Lower lobe of right lung (tissue), 2 donors: ENCODE measurements at regions not wholly inside any gene's neighbourhood (a gene's known extent, or its start where the extent isn't known, plus 50 kb on each side); places are given as distances from the start of the nearest gene placed in this dataset.

Experiments used
- ATAC-seq, 2 donors: fragments of 200-7000 bp; cut with Tn5 transposase; one replicate each; pipeline ENCODE4 v1.9.1; 2020 to 2022; ENCODE audit warnings: mild to moderate bottlenecking in 2 of 2, moderate library complexity in 2 of 2
- DNase-seq: peaks from one replicate; pipeline ENCODE4 v3.0.0-alpha.2; 2020
- H3K27ac ChIP-seq: fragments of 200-600 bp; one replicate; pipeline ENCODE4 v1.8.0; 2022
- H3K27me3 ChIP-seq: fragments of 200-600 bp; one replicate; pipeline ENCODE4 v1.8.0; 2022; ENCODE audit warnings: low read depth
- H3K36me3 ChIP-seq: fragments of 200-600 bp; one replicate; pipeline ENCODE4 v1.8.0; 2022; ENCODE audit warnings: mild to moderate bottlenecking
- H3K4me1 ChIP-seq: fragments of 200-600 bp; one replicate; pipeline ENCODE4 v1.8.0; 2022
- H3K4me3 ChIP-seq: fragments of 200-600 bp; one replicate; pipeline ENCODE4 v1.8.0; 2022; ENCODE audit warnings: mild to moderate bottlenecking
- H3K9me3 ChIP-seq: fragments of 200-600 bp; one replicate; pipeline ENCODE4 v1.8.0; 2022
- CTCF ChIP-seq: fragments of 200-600 bp; IDR thresholded peaks from one replicate; pipeline ENCODE4 v1.8.0; 2022; ENCODE audit warnings: antibody characterized with exemption, mild to moderate bottlenecking
- intact Hi-C: fragments of 100-400 bp; cut with DNase I; formaldehyde crosslinking; loops from one replicate; pipeline ENCODE4 v1.11.0; 2022
- donor health status: DM: no; HTN: yes; CAD: no; lungs with severe emphysema.

- TF ChIP-seq CTCF: peak; percentile 71
- Histone ChIP-seq H3K27ac (no peak overlapping the region), H3K4me1 (no peaks in the 10 kb centered on the region), H3K9me3 (no peaks in the 10 kb centered on the region), H3K27me3 (no peaks in the 10 kb centered on the region), H3K4me3 (no peak overlapping the region), H3K36me3 (no peaks in the 10 kb centered on the region)
- intact Hi-C loops: loop anchor here (5.0 kb wide), 1 partner anchor 248 kb away; no protein-coding TSS in a partner anchor
- DNase-seq (no peak), ATAC-seq (peak; percentile 78 to 95)
Observed at GRCh38 chr21:16330082-16330907, 600.5 kb downstream of the USP25 start.

- H3K27me3 ChIP-seq: no peaks in the 10 kb centered on the region
- no peaks in the 10 kb centered on the region for H3K36me3 ChIP-seq
- intact Hi-C loops: loop anchor here (5.0 kb wide), 1 partner anchor 249 kb away; no protein-coding TSS in a partner anchor
- no peak overlapping the region for H3K4me3 ChIP-seq
- ATAC-seq (no peak), DNase-seq (no peak)
- H3K27ac ChIP-seq: no peak overlapping the region
- no peak for TF ChIP-seq CTCF
- H3K4me1 ChIP-seq: no peaks in the 10 kb centered on the region
- H3K9me3 ChIP-seq: no peaks in the 10 kb centered on the region
Observed at GRCh38 chr21:16330908-16331268, 601.1 kb downstream of the USP25 start.

GRCh38 chr21:16337266-16337665, 607.5 kb downstream of the USP25 start:
- Histone ChIP-seq H3K4me3 (no peak overlapping the region), H3K27ac (no peak overlapping the region), H3K9me3 (no peaks in the 10 kb centered on the region), H3K4me1 (no peaks in the 10 kb centered on the region), H3K27me3 (no peaks in the 10 kb centered on the region), H3K36me3 (no peaks in the 10 kb centered on the region)
- intact Hi-C loops: no loop called here
- ATAC-seq: no peak
- no peak for DNase-seq
- no peak for TF ChIP-seq CTCF

GRCh38 chr21:16342932-16343331, 613.1 kb downstream of the USP25 start:
- intact Hi-C loops: no loop called here
- ATAC-seq (no peak), DNase-seq (no peak)
- no peaks in the 10 kb centered on the region for H3K9me3 ChIP-seq
- no peak overlapping the region for H3K27ac ChIP-seq
- no peaks in the 10 kb centered on the region for H3K36me3 ChIP-seq
- H3K27me3 ChIP-seq: no peaks in the 10 kb centered on the region
- no peaks in the 10 kb centered on the region for H3K4me1 ChIP-seq
- no peak overlapping the region for H3K4me3 ChIP-seq
- no peak for TF ChIP-seq CTCF

GRCh38 chr21:16343776-16344175, 614.0 kb downstream of the USP25 start:
- Histone ChIP-seq H3K27ac (no peak overlapping the region), H3K4me1 (no peaks in the 10 kb centered on the region), H3K9me3 (no peaks in the 10 kb centered on the region), H3K36me3 (no peaks in the 10 kb centered on the region), H3K4me3 (no peak overlapping the region), H3K27me3 (no peaks in the 10 kb centered on the region)
- intact Hi-C loops: no loop called here
- no peak for TF ChIP-seq CTCF
- ATAC-seq (no peak), DNase-seq (no peak)
